D721Med (cell line): ENCODE measurements at regions not wholly inside any gene's neighbourhood (a gene's known extent, or its start where the extent isn't known, plus 50 kb on each side); places are given as distances from the start of the nearest gene placed in this dataset.

Experiments used
- DNase-seq: peaks from one replicate; pipeline ENCODE4 v3.0.0; 2011; ENCODE audit warnings: low spot score; ENCODE audit not compliant: insufficient read length
- FAIRE-seq: peaks from 2 replicates; lab custom pipeline; 2011; peaks lifted over from hg19 to GRCh38; lab: Jason Lieb, UNC
- TF ChIP-seq, protein P1 (sequence below): IDR thresholded peaks from 2 replicates; pipeline ENCODE4 v1.5.1; 2012; ENCODE audit warnings: mild to moderate bottlenecking, control low read depth; ENCODE audit not compliant: insufficient read depth; ENCODE audit errors: missing control alignments

DNA sequence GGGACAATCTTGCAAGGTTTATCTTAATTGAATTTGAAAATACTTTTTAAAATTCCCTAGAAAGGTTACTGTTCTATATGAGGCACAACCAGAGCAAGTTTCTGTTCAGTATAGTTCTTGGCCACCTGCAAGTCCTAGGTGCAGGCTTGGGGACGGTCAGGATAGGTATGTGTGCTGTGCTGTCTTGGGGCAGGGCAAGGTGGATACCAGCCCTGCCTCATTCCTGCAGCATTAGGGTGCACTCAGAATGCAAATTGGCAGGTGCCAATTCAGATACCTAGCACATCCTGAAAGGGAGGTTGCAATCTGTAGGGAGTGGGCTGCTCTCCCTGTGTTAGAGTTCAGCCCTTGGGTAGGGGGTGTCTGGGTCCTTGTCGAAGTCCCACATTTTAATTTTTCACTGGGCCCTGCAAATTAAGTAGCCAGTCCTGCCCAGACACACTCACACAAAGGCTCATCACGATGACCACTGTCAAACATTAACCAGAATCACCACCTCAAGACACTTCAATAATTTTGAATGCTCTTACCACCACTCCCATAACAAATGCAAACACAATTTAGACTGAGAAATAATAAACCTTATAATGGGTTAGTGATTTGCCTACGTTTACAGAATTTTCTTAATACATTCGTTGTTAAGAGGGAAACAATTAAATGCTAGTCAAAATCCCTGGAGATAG, 838.0 kb upstream of the NR2F2 start:
- DNase-seq = no peak
- no peak for FAIRE-seq
- TF ChIP-seq, protein P1, sequence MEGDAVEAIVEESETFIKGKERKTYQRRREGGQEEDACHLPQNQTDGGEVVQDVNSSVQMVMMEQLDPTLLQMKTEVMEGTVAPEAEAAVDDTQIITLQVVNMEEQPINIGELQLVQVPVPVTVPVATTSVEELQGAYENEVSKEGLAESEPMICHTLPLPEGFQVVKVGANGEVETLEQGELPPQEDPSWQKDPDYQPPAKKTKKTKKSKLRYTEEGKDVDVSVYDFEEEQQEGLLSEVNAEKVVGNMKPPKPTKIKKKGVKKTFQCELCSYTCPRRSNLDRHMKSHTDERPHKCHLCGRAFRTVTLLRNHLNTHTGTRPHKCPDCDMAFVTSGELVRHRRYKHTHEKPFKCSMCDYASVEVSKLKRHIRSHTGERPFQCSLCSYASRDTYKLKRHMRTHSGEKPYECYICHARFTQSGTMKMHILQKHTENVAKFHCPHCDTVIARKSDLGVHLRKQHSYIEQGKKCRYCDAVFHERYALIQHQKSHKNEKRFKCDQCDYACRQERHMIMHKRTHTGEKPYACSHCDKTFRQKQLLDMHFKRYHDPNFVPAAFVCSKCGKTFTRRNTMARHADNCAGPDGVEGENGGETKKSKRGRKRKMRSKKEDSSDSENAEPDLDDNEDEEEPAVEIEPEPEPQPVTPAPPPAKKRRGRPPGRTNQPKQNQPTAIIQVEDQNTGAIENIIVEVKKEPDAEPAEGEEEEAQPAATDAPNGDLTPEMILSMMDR = no peak

DNA sequence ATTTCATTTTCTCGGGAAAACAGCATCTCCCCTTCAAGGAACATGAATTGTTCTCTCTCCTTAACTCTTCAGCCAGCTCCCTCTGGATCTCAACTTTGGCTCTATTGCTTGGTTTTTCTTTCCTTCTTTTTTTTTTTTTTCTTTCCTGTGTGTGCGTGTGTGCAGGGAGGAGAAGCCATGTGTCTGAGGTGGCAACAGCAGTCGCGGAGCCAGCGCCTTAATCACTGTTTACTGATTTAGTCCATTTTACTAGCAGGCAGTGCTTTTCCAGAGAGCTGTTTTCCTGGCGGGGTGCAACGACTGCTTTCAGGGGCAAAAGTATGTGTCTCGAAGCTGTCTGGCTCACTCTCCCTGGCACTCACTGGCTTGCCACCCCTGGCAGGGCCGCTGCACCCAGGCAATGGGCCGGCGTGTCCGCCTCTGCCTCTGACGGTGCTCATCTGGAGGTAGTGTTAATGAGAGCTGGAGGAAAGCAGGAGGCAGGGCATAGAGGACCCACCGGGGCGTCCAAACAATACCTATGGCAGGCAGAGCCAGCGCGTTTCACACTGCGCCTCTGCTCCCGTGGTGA, 835.4 kb upstream of the NR2F2 start:
- FAIRE-seq (no peak), DNase-seq (no peak)

DNA sequence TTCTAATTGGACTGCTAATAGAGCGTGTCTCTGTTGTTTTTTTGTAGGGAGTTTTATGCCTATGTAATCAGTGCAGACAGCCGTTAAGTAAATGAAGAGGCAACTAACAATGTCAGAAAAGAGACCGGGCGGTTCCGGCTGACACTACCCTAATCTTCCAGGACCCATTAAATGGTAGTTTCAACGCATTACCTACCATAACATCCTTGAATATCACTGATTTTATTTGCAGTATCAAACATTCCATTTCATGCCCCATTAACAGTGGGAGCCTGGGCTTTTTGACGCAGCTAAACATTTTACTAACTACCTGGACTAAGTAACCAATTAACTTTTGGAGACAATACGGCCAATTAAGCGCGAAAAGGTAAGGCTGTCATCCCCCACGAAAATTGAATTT, 832.9 kb upstream of the NR2F2 start:
- TF ChIP-seq, protein P1 = no peak
- DNase-seq = no peak
- no peak for FAIRE-seq

More for the DNA sequence above, 835.4 kb upstream of the NR2F2 start:
- TF ChIP-seq, protein P1 = no peak

DNA sequence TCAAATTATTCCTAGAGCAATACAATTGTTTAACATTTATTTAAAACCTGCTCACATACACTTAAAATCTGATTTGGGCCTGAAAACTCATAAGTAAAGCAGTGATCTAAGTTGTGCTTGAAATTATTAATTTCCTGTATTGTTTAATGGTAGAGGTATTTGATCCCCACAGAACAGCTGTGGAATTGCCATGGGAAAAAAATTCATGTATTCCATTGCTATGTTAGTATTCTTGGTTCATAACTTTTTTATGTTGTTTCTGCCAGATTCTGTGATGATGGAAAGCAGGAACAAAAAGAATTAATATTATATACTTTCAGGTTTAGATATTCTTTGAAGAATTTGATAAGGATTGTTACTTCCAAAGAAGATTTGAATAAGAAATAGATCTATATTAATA, 831.5 kb upstream of the NR2F2 start:
- DNase-seq = no peak
- no peak for FAIRE-seq
- TF ChIP-seq, protein P1 = no peak

DNA sequence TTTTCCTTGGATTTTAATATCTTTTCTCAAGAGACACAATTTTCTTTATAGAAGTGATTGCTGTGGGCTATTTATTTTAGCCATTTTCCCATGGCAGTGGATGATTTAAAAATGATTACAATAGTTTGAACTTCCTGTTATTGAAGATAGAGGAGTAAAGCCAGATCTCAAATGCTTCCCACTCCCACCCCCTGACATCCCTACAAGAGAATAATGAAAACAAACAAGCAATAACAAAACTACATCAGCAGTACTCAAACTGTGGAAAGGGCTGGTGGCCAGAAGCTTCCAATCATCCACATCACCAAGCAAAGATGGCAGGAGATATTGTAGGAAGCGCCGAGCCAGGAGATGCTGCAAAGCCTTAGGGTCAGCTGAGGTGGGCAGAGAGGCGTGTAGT, 831.1 kb upstream of the NR2F2 start:
- FAIRE-seq (no peak), DNase-seq (no peak)
- TF ChIP-seq, protein P1 = no peak

DNA sequence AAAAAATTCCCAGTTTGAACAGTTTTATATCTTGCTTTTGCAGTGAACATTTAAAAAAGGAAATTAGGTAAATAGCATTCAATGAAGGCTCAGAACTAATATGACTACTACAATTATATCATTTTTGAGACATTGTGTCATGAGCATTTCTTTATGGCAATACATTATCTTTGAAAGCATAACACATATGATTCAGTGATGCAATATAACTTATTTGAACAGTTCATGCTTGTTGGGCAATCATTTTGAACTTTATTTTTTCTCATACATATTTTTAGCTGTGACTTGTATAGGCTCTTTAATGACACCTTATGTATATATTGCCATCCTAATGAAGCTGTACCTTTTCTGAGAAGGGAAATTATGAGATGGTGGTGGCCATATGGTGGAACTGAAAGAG, 828.6 kb upstream of the NR2F2 start:
- FAIRE-seq (no peak), DNase-seq (no peak)
- TF ChIP-seq, protein P1 = no peak

DNA sequence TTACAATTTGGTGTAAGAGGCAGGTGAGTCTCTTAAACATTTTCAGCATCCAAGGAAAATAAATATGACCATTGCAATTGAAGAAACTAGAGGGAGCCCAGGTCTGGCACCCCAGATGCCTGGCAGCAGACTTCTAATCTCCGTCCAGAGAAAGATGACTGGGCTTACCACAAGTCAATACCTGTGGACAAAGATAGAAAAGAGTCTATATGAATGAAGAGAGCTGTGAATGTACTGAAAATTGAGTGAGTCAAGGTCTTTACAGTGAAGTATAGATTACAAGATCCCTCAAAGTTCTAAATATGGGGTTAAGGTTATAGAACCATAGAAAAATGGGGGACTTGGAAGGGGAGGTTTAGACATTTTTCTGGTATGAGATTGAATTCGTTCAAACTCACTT, 827.4 kb upstream of the NR2F2 start:
- TF ChIP-seq, protein P1 = no peak
- no peak for DNase-seq
- FAIRE-seq = no peak
